ENCODE measurements at regions not wholly inside any gene's neighbourhood (a gene's known extent, or its start where the extent isn't known, plus 50 kb on each side); places are given as distances from the start of the nearest gene placed in this dataset.
"Not testable (repeated sequence)": the region's sequence is repeated elsewhere in the genome, so short reads cannot be mapped to it uniquely, and the experiment has no call there.

DNA sequence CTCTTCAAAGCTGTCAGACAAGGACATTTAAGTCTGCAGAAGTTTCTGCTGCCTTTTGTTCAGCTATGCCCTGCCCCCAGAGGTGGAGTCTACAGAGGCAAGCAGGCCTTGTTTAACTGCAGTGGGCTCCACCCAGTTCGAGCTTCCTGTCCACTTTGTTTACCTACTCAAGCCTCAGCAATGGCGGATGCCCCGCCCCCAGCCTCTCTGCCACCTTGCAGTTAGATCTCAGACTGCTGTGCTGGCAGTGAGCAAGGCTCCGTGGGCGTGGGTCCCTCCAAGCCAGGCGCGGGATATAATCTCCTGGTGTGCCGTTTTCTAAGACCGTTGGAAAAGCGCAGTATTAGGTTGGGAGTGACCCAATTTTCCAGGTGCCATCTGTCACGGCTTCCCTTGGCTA, 144.5 kb upstream of the GOT2 start:
- DNase-seq = not testable (repeated sequence)

DNA sequence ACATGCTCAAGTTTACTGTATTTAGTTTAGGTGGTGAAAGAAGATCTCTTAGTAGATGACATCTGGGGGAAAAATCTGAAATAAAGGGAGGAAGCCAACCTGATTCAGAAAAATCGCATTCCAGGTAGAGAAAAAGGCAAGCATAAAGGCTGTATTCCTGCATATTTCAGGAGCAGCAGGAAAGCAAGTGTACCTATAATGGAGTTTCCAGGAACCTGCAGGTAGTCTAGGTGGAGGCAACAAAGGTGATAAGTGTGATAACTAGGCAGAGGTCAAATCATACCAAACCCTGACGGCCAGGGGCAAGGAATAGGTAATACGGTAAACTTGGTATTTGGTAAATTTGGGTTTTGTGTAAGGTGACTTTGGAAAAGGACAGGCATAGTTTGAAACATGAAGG, 132.8 kb upstream of the GOT2 start:
- no peak for DNase-seq

- DNase-seq = no peak
These were observed 129.6 kb upstream of the GOT2 start for GRCh38 chr16:58863761-58864160.

- no peak for DNase-seq
These were observed 128.9 kb upstream of the GOT2 start for GRCh38 chr16:58863042-58863441.

GRCh38 chr16:58862334-58863021, 128.4 kb upstream of the GOT2 start:
- DNase-seq = no peak

GRCh38 chr16:58859958-58860669, 126.0 kb upstream of the GOT2 start:
- no peak for DNase-seq

- DNase-seq = not testable (repeated sequence)
These were observed 124.5 kb upstream of the GOT2 start for GRCh38 chr16:58858577-58858976.

GRCh38 chr16:58855291-58855863, 121.3 kb upstream of the GOT2 start:
- DNase-seq = no peak

DNA sequence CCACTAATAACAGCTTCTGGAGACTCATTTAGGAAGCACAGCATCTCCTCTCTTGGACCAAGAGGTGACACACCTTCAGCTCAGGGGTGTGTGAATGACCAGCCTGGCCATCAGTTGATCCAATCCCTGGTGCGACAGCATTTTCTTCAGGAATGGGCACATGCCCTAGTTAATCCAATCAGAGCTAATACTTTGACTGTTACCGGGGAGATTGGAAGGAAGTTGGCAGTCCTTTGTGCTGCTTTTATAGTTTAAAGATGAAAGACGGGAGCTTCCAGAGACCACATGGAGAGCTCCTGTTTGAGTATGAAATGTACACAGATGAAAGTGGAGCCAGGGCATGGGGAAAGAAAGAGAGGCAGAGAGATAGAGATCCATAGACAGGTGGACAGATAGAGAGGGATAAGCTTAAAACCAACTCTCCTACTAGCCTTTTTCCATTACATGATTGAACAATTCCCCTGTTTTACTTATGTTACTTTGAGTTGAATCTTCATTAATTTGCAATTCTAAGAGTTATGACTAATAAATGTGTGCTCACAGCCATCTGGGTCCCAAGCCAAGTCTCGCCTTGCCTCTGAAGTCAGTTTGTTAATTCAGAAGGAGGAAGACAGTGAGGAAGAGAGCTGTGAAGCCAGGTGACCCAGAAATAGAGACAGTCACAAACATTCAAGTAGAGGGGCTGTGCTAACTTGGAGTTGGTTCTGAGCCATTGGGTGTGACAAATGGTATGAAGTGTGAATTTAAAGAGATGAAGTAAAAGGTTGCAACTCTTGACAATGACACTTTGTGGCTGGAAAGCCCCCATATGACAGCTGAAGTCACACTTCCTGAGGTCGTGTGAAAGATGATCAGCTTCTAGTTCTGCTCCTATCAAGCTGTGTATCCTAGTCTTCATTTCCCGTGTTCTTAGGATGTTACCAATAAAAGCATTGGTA, 120.0 kb upstream of the GOT2 start:
- DNase-seq = no peak

DNA sequence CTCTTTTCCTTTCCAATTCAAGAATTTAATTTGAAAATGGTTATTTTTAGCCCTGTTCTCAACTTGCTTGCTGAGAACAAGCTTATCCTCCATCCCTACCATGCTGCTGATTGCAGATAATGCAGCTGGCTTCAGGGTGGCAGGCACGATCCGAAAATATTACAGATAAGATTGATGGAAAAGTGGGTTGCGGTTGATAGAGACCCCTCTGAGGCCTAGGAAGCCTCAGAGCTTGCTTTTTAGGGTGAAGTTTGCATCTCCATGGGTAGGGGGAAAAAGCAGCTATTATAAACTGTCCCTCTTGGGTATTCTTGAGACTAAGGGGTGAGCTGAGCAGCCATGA, 116.5 kb upstream of the GOT2 start:
- DNase-seq = no peak

DNA sequence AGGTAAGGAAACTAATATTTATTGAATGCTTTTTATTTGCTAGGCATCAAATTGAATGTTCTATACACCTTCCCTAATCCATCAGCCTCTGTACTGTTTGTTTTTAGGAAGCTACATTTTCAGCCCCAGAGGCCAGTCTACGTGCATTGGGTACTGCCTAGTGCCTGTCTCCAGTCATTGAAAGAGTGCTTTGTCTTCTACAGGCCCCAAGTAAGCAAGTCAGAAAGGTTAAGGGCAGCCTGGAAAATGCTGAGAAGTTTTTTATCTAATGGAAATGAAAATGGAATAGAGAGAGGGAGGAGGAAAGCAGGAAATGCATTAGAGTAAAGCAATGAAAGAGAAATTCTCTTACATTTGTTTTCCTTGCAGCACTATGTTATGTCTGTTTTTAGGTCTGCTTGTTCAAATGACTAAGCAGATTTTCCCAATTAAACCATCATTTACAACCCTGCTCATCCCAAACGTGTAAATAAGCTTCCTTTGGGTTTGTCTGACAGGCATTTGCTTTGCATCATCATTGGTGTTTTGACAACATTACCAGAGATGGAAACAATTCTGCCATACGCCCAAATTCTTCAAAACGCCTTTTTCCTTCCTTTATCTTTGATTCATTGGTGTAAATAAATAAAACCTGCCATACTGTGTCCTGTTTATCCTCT, 116.0 kb upstream of the GOT2 start:
- DNase-seq = no peak

DNA sequence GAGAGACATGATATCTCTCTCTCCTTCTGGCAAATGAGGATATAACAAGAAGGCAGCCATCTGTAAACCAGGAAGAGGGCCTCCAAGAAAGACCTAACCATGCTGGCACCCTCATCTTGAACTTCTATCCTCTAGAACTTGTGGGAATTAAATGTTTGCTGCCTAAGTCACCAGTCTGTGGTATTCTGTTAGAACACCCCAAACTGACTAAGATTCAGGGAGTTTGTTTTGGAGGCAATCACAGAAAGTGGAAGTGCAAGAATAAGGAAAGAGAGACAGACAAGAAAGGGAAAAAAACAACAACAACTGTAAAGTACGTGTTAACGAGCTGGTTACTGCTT, 114.5 kb upstream of the GOT2 start:
- no peak for DNase-seq

GRCh38 chr16:58847902-58848661, 114.0 kb upstream of the GOT2 start:
- DNase-seq = no peak

GRCh38 chr16:58846226-58846625, 112.1 kb upstream of the GOT2 start:
- DNase-seq = not testable (repeated sequence)

GRCh38 chr16:58843675-58844074, 109.6 kb upstream of the GOT2 start:
- no peak for DNase-seq

GRCh38 chr16:58842746-58843145, 108.6 kb upstream of the GOT2 start:
- DNase-seq = no peak

DNA sequence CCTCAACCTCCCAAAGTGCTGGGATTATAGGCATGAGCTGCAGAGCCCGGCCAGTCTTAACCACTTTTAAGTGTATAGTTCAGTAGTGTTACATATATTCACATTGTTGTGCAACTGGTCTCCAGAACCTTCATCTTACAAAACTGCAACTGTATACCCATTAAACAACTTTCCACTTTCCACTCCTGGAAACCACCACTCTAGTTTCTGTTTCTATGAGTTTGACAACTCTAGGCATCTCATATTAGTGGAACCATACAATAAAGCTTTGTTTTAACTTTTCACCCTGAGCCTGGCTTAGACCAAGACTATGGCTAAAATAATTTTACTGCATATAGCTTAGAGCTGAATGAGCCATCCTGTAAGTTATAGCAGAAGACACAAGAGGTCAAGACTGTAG, 108.0 kb upstream of the GOT2 start:
- no peak for DNase-seq

DNA sequence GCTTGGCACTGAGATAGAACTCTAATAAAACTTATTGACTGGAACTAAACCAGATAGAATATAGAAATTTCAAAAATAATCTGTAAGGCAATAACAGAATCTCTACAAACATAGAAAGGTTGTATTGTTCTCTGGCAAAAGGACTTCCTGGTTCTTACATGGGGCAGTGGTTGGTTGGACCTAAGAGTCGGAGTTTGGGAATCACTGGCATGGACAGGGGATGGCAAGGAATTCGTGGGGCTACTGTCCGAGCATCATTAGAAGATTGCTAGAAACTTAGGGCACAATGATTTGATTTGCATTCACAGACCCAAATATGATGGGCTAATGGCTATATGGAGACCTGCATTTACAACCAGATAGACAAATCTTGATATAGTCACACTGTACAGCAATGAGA, 103.8 kb upstream of the GOT2 start:
- DNase-seq = no peak

- no peak for DNase-seq
These were observed 102.3 kb upstream of the GOT2 start for GRCh38 chr16:58836427-58836826.

- no peak for DNase-seq
These were observed 98.3 kb upstream of the GOT2 start for GRCh38 chr16:58832386-58832895.

DNA sequence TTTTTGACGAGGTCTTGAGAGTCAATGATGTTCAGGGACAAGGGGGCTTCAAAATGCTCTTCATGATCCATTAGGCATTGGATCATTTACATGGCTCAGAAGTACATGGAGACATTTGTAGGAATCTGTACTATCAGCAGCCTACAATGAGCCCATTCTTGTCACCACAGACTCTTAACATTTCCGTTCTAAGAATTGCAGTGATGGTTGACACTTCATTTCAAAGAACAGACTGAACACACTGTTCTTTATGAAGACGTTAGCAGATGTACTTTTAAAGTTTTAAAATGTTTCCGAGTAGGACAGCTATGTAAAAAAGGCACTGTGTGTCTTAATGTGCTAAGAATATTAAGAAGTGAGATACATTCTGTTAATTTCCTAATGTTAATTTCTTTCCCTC, 97.3 kb upstream of the GOT2 start:
- no peak for DNase-seq

All from NCI-H1105 treated with DMSO at 0.1 percent for 48 hours (cell line).